ENCODE measurements at regions not wholly inside any gene's neighbourhood (a gene's known extent, or its start where the extent isn't known, plus 50 kb on each side); places are given as distances from the start of the nearest gene placed in this dataset.

DNA sequence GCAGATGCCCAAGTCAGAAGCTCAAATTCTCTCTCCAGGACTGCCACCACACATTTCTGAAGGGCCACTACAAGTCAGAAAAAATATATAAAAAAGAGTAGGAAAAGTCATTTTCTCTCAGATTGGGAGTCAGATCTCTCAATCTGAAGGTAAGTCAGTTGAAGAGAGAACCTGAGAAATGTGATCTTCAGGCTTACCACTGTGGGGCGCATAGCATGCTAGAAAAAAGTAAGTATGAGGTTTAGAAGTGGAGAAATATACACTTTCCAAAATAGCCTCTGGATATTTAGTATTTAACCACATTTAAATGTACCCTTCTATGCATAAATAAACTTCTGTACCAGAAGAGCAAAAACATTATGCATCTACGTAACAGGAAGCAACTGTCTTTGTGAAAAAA is 800.7 kb upstream of the CTNND2 start:
- TF ChIP-seq, protein P1, sequence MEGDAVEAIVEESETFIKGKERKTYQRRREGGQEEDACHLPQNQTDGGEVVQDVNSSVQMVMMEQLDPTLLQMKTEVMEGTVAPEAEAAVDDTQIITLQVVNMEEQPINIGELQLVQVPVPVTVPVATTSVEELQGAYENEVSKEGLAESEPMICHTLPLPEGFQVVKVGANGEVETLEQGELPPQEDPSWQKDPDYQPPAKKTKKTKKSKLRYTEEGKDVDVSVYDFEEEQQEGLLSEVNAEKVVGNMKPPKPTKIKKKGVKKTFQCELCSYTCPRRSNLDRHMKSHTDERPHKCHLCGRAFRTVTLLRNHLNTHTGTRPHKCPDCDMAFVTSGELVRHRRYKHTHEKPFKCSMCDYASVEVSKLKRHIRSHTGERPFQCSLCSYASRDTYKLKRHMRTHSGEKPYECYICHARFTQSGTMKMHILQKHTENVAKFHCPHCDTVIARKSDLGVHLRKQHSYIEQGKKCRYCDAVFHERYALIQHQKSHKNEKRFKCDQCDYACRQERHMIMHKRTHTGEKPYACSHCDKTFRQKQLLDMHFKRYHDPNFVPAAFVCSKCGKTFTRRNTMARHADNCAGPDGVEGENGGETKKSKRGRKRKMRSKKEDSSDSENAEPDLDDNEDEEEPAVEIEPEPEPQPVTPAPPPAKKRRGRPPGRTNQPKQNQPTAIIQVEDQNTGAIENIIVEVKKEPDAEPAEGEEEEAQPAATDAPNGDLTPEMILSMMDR (IDR thresholded peaks at IDR 0.05): peak in 3 of 7 experiments; percentile 14 to 21 (median 20)
- no peak for TF ChIP-seq POLR2A (IDR thresholded peaks at IDR 0.05)

Data from body of pancreas (tissue), 4 donors.